Mesendoderm (in vitro differentiated cells): ENCODE measurements at regions not wholly inside any gene's neighbourhood (a gene's known extent, or its start where the extent isn't known, plus 50 kb on each side); places are given as distances from the start of the nearest gene placed in this dataset.

ENCODE experiments used
- DNase-seq: peaks from one replicate; pipeline ENCODE4 v3.0.0; 2013
- H2AK5ac ChIP-seq: 2 replicates; pipeline ENCODE4 v1.6.1; 2013; ENCODE audit warnings: low read length, inconsistent platforms
- H2BK120ac ChIP-seq: 2 replicates; pipeline ENCODE4 v1.6.1; 2013; ENCODE audit warnings: low read depth, mild to moderate bottlenecking, low read length, moderate library complexity, mixed read lengths
- H2BK15ac ChIP-seq: replicated peaks from 2 replicates; pipeline ENCODE4 v1.6.1; 2013; ENCODE audit warnings: low read depth, mild to moderate bottlenecking, moderate library complexity
- H2BK5ac ChIP-seq: 2 replicates; pipeline ENCODE4 v1.6.1; 2013; ENCODE audit warnings: low read length, inconsistent platforms
- H3K18ac ChIP-seq: 2 replicates; pipeline ENCODE4 v1.6.1; 2013; ENCODE audit warnings: mild to moderate bottlenecking, low read length, mixed read lengths
- H3K23ac ChIP-seq: one replicate; pipeline ENCODE4 v1.6.1; 2013; ENCODE audit warnings: low read length
- H3K27ac ChIP-seq: 2 replicates; pipeline ENCODE4 v1.5.1; 2013; ENCODE audit warnings: low read depth, mild to moderate bottlenecking, inconsistent platforms, low read length, moderate library complexity
- H3K27me3 ChIP-seq: 2 replicates; pipeline ENCODE4 v1.6.1; 2013; ENCODE audit warnings: low read length, control low read depth, mild to moderate bottlenecking, inconsistent platforms; ENCODE audit not compliant: insufficient read depth, poor library complexity
- H3K36me3 ChIP-seq: 2 replicates; pipeline ENCODE4 v1.6.1; 2013; ENCODE audit warnings: low read length, inconsistent platforms; ENCODE audit not compliant: control insufficient read depth, insufficient read depth
- H3K4ac ChIP-seq: one replicate; pipeline ENCODE4 v1.6.1; 2013; ENCODE audit warnings: low read depth, mild to moderate bottlenecking, low read length, moderate library complexity
- H3K4me1 ChIP-seq: 2 replicates; pipeline ENCODE4 v1.6.1; 2013; ENCODE audit warnings: low read depth, low read length, inconsistent platforms; ENCODE audit not compliant: control insufficient read depth
- H3K4me2 ChIP-seq: 2 replicates; pipeline ENCODE4 v1.6.1; 2013; ENCODE audit warnings: low read length
- H3K4me3 ChIP-seq: 2 replicates; pipeline ENCODE4 v1.5.1; 2013; ENCODE audit warnings: mild to moderate bottlenecking, low read length
- H3K56ac ChIP-seq: one replicate; pipeline ENCODE4 v1.6.1; 2013; ENCODE audit warnings: low read length
- H3K79me1 ChIP-seq: 2 replicates; pipeline ENCODE4 v1.6.1; 2013; ENCODE audit warnings: low read length, inconsistent platforms
- H3K79me2 ChIP-seq: 2 replicates; pipeline ENCODE4 v1.6.1; 2013; ENCODE audit warnings: mild to moderate bottlenecking, low read length; ENCODE audit not compliant: control insufficient read depth, insufficient read depth
- H3K9ac ChIP-seq: 2 replicates; pipeline ENCODE4 v1.6.1; 2013; ENCODE audit warnings: low read length, inconsistent platforms
- H4K5ac ChIP-seq: one replicate; pipeline ENCODE4 v1.6.1; 2013; ENCODE audit warnings: low read length
- H4K8ac ChIP-seq: one replicate; pipeline ENCODE4 v1.6.1; 2013; ENCODE audit warnings: low read depth, mild to moderate bottlenecking, control low read depth, low read length, moderate library complexity
- WGBS: extraction: QIAGEN DNeasy Blood & Tissue Kit; methylation state at CpG from one replicate; pipeline ENCODE4 v1.1.7; 2013; ENCODE audit warnings: low lambda C conversion rate, missing lambda C conversion rate; ENCODE audit not compliant: insufficient coverage; ENCODE audit errors: extremely low coverage; 5-methylcytosine and 5-hydroxymethylcytosine counted together

- Histone ChIP-seq H3K79me1 (no peaks in the 10 kb centered on the region), H3K56ac (no peak overlapping the region), H3K79me2 (no peaks in the 10 kb centered on the region), H3K27ac (no peak overlapping the region), H3K4me1 (peaks cover 9% of the 10 kb centered on the region), H3K4ac (no peak overlapping the region), H2BK5ac (no peak overlapping the region), H3K23ac (no peak overlapping the region), H3K27me3 (no peaks in the 10 kb centered on the region), H3K9ac (no peak overlapping the region), H4K8ac (no peak overlapping the region), H2AK5ac (no peak overlapping the region), H2BK120ac (no peak overlapping the region), H3K18ac (no peak overlapping the region), H3K36me3 (no peaks in the 10 kb centered on the region), H3K4me3 (no peak overlapping the region), H2BK15ac (no peak overlapping the region), H4K5ac (no peak overlapping the region), H3K4me2 (no peak overlapping the region)
- WGBS = no CpG with 5 or more reads among the region's 3 CpGs
- peak; percentile 29 for DNase-seq
Measured at GRCh38 chr16:80324371-80324770, 216.4 kb upstream of the DYNLRB2 start.

DNA sequence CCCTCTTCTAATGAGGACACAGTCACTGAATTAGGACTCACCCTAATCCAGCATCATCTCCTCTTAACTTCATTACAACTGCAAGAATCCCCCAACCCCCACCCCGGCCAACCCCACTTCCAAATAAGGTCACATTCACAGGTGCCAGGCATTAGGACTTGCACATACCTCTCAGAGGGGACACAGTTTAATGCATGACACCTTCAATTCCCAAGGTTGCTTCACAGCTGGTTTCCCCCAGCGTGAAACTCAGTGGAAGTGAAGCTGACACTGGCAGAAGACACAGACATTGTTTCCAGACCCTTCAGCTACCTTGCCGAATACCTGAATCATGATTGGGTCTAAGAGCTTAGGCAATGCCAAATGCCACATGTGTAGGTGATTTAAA, 217.0 kb upstream of the DYNLRB2 start:
- peak; percentile 51 for DNase-seq

DNA sequence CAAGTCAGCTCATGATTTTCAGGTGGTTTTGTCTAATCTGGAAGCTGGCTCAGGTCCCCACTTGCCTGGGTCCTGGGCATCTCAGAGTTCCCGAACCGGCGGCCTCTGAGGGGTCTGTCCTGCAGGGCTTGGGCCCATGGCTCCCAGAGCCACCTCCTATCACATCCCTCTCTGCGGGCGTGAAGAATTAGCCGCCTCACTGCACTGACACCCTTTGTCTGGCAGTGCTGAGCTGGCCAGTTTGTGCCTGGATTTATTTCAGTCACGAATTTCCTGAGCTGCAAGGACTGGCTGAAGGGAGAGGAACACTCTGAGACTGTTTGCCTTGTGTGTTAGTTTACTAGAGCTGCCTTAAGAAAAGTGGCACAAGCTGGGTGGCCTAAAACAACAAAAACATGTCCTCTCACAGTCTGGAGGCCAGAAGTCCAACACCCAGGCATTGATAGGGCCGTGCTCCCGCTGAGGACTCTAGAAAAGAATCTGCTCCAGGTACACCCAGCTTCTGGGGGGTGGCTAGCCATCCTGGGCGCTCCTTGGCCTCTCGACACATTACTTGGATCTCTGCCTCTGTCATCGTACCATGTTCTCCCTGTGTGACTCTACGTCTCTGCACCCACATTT, 217.5 kb upstream of the DYNLRB2 start:
- no peak for DNase-seq
- no CpG with 5 or more reads among the region's 13 CpGs for WGBS
- Histone ChIP-seq H4K8ac (no peak overlapping the region), H2BK120ac (no peak overlapping the region), H4K5ac (no peak overlapping the region), H3K79me1 (no peaks in the 10 kb centered on the region), H2BK15ac (no peak overlapping the region), H3K27me3 (no peaks in the 10 kb centered on the region), H3K23ac (no peak overlapping the region), H2AK5ac (no peak overlapping the region), H3K4ac (no peak overlapping the region), H3K79me2 (no peaks in the 10 kb centered on the region), H3K27ac (no peak overlapping the region), H3K56ac (no peak overlapping the region), H3K18ac (peak overlapping the region; percentile 16), H3K4me2 (no peak overlapping the region), H2BK5ac (no peak overlapping the region), H3K36me3 (no peaks in the 10 kb centered on the region), H3K9ac (no peak overlapping the region), H3K4me3 (no peak overlapping the region), H3K4me1 (peaks cover 9% of the 10 kb centered on the region)

More for the DNA sequence above, 217.0 kb upstream of the DYNLRB2 start:
- H2BK120ac ChIP-seq = no peak overlapping the region
- H2AK5ac ChIP-seq = no peak overlapping the region
- no peak overlapping the region for H4K8ac ChIP-seq
- H3K79me2 ChIP-seq = no peaks in the 10 kb centered on the region
- WGBS = no CpG with 5 or more reads among the region's 3 CpGs
- no peak overlapping the region for H3K56ac ChIP-seq
- H2BK15ac ChIP-seq = no peak overlapping the region
- H3K23ac ChIP-seq = no peak overlapping the region
- no peak overlapping the region for H3K4ac ChIP-seq
- H3K4me3 ChIP-seq = no peak overlapping the region
- no peak overlapping the region for H2BK5ac ChIP-seq
- peaks cover 9% of the 10 kb centered on the region for H3K4me1 ChIP-seq
- H3K27ac ChIP-seq = no peak overlapping the region
- H4K5ac ChIP-seq = no peak overlapping the region
- H3K9ac ChIP-seq = no peak overlapping the region
- no peak overlapping the region for H3K18ac ChIP-seq
- H3K79me1 ChIP-seq = no peaks in the 10 kb centered on the region
- no peaks in the 10 kb centered on the region for H3K27me3 ChIP-seq
- H3K36me3 ChIP-seq = no peaks in the 10 kb centered on the region
- H3K4me2 ChIP-seq = no peak overlapping the region

DNA sequence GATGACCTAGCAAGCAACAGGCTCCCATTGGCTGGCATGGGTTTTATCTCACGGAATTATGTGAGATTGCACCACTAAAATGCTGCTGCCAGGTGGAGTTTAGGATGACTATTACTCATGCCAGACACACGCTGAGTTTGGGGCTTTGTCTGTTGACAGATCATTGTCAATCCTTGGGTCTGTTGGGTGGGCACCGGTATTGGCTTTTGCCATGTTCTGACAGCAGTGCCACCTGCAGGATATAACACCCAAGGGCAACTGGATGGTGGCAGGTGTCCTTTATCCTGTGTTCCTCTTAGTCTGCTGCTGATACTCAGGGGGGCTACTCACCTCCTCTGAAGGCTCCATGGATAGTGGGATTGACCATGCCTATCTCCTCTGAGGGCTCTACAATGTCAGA, 221.6 kb upstream of the DYNLRB2 start:
- no peaks in the 10 kb centered on the region for H3K27me3 ChIP-seq

DNA sequence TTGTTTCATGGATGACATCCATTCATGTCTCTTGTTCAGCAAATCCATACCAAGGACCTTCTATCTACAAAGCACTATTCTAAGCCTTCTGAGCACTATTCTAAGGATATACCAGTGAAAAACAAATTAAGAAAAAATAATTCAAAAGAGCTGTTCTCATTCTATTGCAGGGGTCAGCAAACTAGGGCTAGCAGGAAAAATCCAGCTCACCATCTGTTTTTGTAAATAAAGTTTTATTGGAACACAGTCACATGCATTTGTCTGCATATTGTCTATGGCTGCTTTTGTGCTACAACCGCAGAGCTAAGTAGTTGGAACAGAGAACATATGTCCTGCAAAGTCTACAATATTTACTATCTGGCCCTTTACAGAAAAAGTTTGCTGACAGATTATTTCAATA, 222.7 kb upstream of the DYNLRB2 start:
- Histone ChIP-seq H3K27me3 (no peaks in the 10 kb centered on the region), H3K27ac (no peak overlapping the region), H3K9ac (no peak overlapping the region), H3K79me2 (no peaks in the 10 kb centered on the region), H3K23ac (no peak overlapping the region), H4K5ac (no peak overlapping the region), H3K18ac (no peak overlapping the region), H3K4me3 (no peak overlapping the region), H3K4me1 (no peaks in the 10 kb centered on the region), H2BK5ac (no peak overlapping the region), H3K79me1 (no peaks in the 10 kb centered on the region), H3K56ac (no peak overlapping the region), H3K36me3 (no peaks in the 10 kb centered on the region), H4K8ac (no peak overlapping the region), H2BK120ac (no peak overlapping the region), H2BK15ac (no peak overlapping the region), H3K4me2 (no peak overlapping the region), H3K4ac (no peak overlapping the region), H2AK5ac (no peak overlapping the region)
- no peak for DNase-seq
- WGBS = no CpG with 5 or more reads among the region's 1 CpG

More for the DNA sequence above, 221.6 kb upstream of the DYNLRB2 start:
- Histone ChIP-seq H4K5ac (no peak overlapping the region), H2BK15ac (no peak overlapping the region), H3K4me3 (no peak overlapping the region), H3K23ac (no peak overlapping the region), H2AK5ac (no peak overlapping the region), H3K36me3 (no peaks in the 10 kb centered on the region), H3K79me2 (no peaks in the 10 kb centered on the region), H2BK5ac (no peak overlapping the region), H2BK120ac (no peak overlapping the region), H3K4ac (no peak overlapping the region), H3K18ac (no peak overlapping the region), H3K27ac (no peak overlapping the region), H3K9ac (no peak overlapping the region), H3K4me1 (peaks cover 6% of the 10 kb centered on the region), H4K8ac (no peak overlapping the region), H3K79me1 (no peaks in the 10 kb centered on the region), H3K4me2 (no peak overlapping the region), H3K56ac (no peak overlapping the region)
- no CpG with 5 or more reads among the region's 3 CpGs for WGBS
- DNase-seq = peak; percentile 61

- Histone ChIP-seq H3K4me3 (no peak overlapping the region), H3K18ac (no peak overlapping the region), H3K4me1 (no peaks in the 10 kb centered on the region), H4K8ac (no peak overlapping the region), H3K4me2 (no peak overlapping the region), H3K27ac (no peak overlapping the region), H3K23ac (no peak overlapping the region), H2BK120ac (no peak overlapping the region), H3K36me3 (no peaks in the 10 kb centered on the region), H3K4ac (no peak overlapping the region), H2BK15ac (no peak overlapping the region), H2AK5ac (no peak overlapping the region), H3K79me1 (no peaks in the 10 kb centered on the region), H3K27me3 (no peaks in the 10 kb centered on the region), H3K56ac (no peak overlapping the region), H3K9ac (no peak overlapping the region), H2BK5ac (no peak overlapping the region), H4K5ac (no peak overlapping the region), H3K79me2 (no peaks in the 10 kb centered on the region)
- no CpG with 5 or more reads among the region's 8 CpGs for WGBS
- peak; percentile 63 for DNase-seq
Measured at GRCh38 chr16:80317599-80318037, 223.2 kb upstream of the DYNLRB2 start.
